ENCODE measurements at regions not wholly inside any gene's neighbourhood (a gene's known extent, or its start where the extent isn't known, plus 50 kb on each side); places are given as distances from the start of the nearest gene placed in this dataset.

DNA sequence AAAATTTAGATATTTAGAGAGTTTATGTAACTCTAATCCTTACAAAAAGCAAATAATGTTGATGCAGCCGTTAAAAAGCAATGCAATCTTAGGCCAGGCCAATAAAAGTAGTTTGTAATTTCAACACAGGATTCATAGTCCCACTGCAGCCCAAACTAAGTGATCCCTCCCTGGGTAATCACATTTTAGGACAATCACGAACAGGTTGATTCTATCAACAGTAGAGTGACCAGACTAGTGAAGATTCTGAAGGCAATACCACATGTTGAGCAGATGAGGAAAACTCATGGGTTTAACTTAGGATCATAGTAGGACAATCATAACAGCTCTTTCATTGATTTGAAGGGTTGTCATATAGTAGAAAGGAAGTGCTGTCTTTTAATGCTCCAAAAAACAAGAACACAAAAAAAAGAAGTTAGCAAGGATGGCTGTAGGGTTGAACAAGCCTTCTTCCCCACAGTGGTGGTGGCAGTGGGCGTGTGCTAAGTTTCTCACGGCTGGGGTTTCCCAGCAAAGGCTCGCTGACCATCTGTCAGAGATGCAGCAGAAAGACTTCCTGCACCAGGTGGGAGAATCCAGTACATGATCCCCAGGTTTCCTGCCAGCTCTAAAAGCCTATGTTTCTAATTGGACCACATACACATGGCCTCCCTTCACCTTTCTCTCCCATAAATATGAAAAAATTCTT, 212.2 kb downstream of the CHRM2 start:
- TF ChIP-seq, protein P1, sequence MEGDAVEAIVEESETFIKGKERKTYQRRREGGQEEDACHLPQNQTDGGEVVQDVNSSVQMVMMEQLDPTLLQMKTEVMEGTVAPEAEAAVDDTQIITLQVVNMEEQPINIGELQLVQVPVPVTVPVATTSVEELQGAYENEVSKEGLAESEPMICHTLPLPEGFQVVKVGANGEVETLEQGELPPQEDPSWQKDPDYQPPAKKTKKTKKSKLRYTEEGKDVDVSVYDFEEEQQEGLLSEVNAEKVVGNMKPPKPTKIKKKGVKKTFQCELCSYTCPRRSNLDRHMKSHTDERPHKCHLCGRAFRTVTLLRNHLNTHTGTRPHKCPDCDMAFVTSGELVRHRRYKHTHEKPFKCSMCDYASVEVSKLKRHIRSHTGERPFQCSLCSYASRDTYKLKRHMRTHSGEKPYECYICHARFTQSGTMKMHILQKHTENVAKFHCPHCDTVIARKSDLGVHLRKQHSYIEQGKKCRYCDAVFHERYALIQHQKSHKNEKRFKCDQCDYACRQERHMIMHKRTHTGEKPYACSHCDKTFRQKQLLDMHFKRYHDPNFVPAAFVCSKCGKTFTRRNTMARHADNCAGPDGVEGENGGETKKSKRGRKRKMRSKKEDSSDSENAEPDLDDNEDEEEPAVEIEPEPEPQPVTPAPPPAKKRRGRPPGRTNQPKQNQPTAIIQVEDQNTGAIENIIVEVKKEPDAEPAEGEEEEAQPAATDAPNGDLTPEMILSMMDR (IDR thresholded peaks at IDR 0.05; ENCODE audit: insufficient read depth, low read length): no peak
- TF ChIP-seq, protein P2, sequence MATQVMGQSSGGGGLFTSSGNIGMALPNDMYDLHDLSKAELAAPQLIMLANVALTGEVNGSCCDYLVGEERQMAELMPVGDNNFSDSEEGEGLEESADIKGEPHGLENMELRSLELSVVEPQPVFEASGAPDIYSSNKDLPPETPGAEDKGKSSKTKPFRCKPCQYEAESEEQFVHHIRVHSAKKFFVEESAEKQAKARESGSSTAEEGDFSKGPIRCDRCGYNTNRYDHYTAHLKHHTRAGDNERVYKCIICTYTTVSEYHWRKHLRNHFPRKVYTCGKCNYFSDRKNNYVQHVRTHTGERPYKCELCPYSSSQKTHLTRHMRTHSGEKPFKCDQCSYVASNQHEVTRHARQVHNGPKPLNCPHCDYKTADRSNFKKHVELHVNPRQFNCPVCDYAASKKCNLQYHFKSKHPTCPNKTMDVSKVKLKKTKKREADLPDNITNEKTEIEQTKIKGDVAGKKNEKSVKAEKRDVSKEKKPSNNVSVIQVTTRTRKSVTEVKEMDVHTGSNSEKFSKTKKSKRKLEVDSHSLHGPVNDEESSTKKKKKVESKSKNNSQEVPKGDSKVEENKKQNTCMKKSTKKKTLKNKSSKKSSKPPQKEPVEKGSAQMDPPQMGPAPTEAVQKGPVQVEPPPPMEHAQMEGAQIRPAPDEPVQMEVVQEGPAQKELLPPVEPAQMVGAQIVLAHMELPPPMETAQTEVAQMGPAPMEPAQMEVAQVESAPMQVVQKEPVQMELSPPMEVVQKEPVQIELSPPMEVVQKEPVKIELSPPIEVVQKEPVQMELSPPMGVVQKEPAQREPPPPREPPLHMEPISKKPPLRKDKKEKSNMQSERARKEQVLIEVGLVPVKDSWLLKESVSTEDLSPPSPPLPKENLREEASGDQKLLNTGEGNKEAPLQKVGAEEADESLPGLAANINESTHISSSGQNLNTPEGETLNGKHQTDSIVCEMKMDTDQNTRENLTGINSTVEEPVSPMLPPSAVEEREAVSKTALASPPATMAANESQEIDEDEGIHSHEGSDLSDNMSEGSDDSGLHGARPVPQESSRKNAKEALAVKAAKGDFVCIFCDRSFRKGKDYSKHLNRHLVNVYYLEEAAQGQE (IDR thresholded peaks at IDR 0.05; ENCODE audit: insufficient replicate concordance, low read depth): no peak
- TF ChIP-seq SPI1 (IDR thresholded peaks at IDR 0.05; ENCODE audit: borderline replicate concordance, low read depth): no peak
